GM21528 (cell line): ENCODE measurements at regions not wholly inside any gene's neighbourhood (a gene's known extent, or its start where the extent isn't known, plus 50 kb on each side); places are given as distances from the start of the nearest gene placed in this dataset.
"Not testable (repeated sequence)": the region's sequence is repeated elsewhere in the genome, so short reads cannot be mapped to it uniquely, and the experiment has no call there.

ENCODE experiments used
- ATAC-seq: cut with Tn5 transposase; IDR thresholded peaks from one replicate; pipeline ENCODE4 v1.9.1; 2021; ENCODE audit warnings: mild to moderate bottlenecking, moderate library complexity; ENCODE audit not compliant: unreplicated experiment, low FRiP score

DNA sequence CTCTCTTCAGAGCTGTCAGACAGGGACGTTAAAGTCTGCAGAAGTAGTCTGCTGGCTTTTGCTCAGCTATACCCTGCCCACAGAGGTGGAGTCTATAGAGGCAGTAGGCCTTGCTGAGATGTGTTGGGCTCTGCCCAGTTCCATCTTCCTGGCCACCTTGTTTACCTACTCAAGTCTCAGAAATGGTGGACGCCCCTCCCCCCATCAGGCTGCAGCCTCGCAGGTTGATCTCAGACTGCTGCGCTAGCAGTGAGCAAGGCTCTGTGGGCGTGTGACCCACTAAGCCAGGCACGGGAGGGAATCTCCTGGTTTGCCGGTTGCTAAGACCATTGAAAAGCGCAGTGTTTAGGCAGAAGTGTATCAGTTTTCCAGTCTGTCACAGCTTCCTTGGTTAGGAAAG lies 305.0 kb downstream of the BCKDHB start:
- ATAC-seq: no peak

DNA sequence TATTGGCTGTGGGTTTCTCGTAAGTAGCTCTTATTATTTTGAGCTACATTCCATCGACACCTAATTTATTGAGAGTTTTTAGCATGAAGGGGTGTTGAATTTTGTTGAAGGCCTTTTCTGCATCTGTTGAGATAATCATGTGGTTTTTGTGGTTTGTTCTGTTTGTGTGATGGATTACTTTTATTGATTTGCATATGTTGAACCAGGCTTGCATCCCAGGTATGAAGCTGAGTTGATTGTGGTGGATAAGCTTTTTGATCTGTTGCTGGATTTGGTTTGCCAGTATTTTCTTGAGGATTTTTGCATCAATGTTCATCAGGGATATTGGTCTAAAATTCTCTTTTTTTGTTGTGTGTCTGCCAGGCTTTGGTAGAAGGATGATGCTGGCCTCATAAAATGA lies 301.5 kb downstream of the BCKDHB start:
- not testable (repeated sequence) for ATAC-seq

DNA sequence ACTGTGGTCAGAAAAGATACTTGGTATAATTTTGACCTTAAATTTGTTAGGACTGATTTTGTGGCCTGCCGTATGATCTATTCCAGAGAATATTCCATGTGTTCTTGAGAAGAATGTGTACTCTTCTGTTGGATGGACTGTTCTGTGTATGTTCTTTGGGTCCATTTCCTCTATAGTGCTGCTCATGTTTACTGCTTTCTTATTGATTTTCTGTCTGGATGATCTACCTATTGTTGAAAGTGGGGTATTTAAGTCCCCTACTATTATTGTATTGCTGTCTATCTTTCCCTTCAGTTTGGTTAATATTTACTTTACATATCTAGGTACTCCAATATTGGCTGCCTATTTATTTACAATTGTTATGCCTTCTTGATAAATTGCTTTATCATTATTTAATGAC lies 298.4 kb downstream of the BCKDHB start:
- ATAC-seq: no peak

DNA sequence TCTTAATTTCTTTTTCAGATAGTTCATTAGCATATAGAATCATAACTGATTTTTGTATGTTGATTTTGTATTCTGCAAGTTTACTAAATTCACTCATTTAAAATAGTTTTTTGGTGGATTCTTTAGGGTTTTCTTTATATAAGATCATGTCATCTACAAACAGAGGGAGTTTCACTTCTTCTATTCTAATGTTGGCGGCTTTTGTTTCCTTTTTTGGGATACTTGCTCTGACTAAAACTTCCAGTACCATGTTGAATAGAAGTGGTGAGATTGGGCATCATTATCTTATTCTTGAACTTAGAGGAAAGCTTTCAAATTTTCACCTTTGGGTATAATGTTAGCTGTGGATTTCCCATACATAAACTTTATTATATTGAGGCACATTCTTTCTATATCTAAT lies 296.9 kb downstream of the BCKDHB start:
- no peak for ATAC-seq

DNA sequence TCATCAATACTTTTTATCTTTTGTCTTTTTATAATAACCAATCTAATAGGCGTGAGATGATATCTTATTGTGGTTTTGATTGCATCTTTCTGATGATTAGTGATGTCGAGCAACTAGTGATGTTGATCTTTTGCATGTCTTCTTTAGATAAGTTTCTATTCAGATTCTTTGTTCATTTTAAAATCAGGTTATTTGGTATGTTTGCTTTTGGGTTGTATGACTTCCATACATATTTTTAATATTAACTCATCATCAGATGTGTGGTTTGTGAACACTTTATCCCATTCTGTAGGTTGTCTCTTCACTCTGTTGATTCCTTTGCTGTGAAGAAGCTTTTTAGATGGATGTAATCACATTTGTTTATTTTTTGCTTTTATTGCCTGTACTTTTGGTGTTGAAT lies 295.8 kb downstream of the BCKDHB start:
- no peak for ATAC-seq
